A673 (cell line): ENCODE measurements at regions not wholly inside any gene's neighbourhood (a gene's known extent, or its start where the extent isn't known, plus 50 kb on each side); places are given as distances from the start of the nearest gene placed in this dataset.

ENCODE experiments used
- EZH2 ChIP-seq: fragments of 200-600 bp; sonication (generic); IDR thresholded peaks from 2 replicates; pipeline ENCODE4 v1.6.1; 2017; ENCODE audit warnings: borderline replicate concordance, low read depth, mild to moderate bottlenecking, mixed read lengths, antibody characterized with exemption, low read length; ENCODE audit not compliant: poor library complexity, severe bottlenecking
- TF ChIP-seq, protein P1 (sequence below): fragments of 300-800, 200-600 bp; sonication (generic); conservative IDR thresholded peaks from 2 replicates; pipeline ENCODE4 v1.5.1; 2017; ENCODE audit warnings: low read depth, mild to moderate bottlenecking, antibody characterized with exemption, low read length, moderate library complexity, mixed read lengths

GRCh38 chr4:3709061-3709845 is 56.9 kb upstream of the ADRA2C start:
- TF ChIP-seq EZH2 = no peak
- TF ChIP-seq, protein P1, sequence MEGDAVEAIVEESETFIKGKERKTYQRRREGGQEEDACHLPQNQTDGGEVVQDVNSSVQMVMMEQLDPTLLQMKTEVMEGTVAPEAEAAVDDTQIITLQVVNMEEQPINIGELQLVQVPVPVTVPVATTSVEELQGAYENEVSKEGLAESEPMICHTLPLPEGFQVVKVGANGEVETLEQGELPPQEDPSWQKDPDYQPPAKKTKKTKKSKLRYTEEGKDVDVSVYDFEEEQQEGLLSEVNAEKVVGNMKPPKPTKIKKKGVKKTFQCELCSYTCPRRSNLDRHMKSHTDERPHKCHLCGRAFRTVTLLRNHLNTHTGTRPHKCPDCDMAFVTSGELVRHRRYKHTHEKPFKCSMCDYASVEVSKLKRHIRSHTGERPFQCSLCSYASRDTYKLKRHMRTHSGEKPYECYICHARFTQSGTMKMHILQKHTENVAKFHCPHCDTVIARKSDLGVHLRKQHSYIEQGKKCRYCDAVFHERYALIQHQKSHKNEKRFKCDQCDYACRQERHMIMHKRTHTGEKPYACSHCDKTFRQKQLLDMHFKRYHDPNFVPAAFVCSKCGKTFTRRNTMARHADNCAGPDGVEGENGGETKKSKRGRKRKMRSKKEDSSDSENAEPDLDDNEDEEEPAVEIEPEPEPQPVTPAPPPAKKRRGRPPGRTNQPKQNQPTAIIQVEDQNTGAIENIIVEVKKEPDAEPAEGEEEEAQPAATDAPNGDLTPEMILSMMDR = no peak
